HG03378 (cell line): ENCODE measurements at regions not wholly inside any gene's neighbourhood (a gene's known extent, or its start where the extent isn't known, plus 50 kb on each side); places are given as distances from the start of the nearest gene placed in this dataset.

Experiments
- ATAC-seq: cut with Tn5 transposase; IDR thresholded peaks from one replicate; pipeline ENCODE4 v1.9.1; 2021; ENCODE audit warnings: mild to moderate bottlenecking, moderate library complexity; ENCODE audit not compliant: unreplicated experiment

- ATAC-seq: no peak
These were observed 960.5 kb downstream of the PCDH17 start for GRCh38 chr13:58592052-58592451.

GRCh38 chr13:58592786-58593185, 961.2 kb downstream of the PCDH17 start:
- ATAC-seq: no peak

- no peak for ATAC-seq
These were observed 963.4 kb downstream of the PCDH17 start for GRCh38 chr13:58594747-58595600.

DNA sequence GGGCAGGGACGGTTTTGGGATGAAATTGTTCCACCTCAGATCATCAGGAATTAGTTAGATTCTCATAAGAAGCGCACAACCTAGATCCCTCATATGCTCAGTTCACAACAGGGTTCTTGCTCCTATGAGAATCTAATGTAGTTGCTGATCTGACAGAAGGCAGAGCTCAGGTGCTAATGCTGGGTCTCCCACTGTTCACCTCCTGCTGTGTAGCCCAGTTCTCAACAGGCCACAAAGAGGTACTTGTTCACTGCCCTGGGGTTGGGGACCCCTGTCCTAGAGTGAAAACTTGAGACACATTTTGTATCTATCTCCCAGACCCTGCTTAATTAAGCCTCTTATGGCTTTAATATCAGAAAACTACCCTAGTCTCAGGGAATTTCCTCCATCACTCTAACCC, 966.0 kb downstream of the PCDH17 start:
- ATAC-seq: no peak

DNA sequence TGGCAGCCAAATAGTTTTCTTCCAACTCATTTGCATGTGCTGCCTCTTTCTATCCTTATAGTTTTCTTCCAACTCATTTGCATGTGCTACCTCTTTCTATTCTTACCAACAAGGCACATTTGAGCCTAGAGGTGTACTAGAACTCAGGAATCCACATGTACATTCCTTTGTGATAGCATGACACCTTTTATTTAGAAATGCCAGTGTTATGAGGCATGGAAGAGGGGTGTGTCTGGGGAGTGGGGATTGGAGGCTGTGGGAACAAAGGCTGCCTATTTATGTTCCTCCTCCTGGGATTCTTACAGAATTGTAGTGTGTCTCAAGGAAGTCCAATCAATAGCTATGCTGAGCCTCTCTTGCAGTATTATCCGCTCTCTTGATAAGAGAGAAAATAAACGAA, 966.7 kb downstream of the PCDH17 start:
- ATAC-seq: no peak

- no peak for ATAC-seq
These were observed 979.6 kb downstream of the PCDH17 start for GRCh38 chr13:58611117-58611516.

GRCh38 chr13:58617880-58618665, 986.5 kb downstream of the PCDH17 start:
- no peak for ATAC-seq

- ATAC-seq: no peak
These were observed 988.0 kb downstream of the PCDH17 start for GRCh38 chr13:58619396-58620113.

GRCh38 chr13:58620176-58620575, 988.6 kb downstream of the PCDH17 start:
- ATAC-seq: no peak

DNA sequence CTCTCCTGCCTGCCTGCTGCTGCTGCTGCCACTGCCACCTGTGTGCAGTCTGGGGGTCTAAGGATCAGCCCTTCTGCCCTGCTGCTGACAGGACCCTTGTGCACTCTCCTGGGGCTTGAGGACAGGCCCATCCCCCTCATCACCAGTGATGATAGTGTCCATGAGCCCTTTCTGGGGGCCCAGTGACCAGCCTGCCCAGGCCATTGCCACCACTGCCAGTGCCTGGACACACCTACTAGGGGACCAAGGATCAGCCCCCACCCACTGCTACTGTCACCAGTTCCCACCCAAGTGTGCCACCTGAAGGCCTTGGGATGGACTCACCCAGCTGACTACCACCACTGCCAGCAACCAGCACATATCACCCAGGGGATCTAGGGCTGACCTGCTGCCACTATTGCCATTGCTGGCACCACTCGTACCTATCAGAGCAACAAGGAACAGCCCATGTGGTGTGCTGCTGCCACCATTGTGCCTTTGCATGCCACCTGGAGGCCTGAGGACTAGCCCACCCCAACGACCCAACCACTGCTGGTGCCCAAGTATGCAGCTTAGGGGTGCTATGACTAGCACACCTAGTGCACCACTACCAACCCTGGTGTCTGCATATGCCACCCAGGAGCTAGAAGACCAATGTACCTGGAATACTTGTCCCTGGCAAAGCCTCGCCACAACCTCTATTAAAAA, 994.3 kb downstream of the PCDH17 start:
- no peak for ATAC-seq

DNA sequence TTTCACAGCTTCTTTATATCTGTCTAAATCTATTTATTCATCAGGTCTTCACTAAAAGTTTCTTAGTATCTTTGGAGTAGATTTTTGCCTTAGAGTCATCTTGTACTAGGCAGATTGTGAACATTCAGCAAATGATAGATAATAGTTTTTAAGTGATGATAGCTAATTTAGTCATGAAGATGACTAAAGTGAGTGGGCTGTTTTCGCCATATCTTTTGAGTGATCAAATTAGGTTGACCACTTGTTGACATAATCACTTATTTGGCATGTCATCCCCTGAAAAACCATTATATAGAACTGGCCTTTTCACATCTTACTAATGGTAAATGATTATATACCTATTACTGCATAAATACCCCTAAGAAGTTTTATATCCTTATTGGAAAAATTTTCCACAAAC, 999.2 kb downstream of the PCDH17 start:
- ATAC-seq: no peak

DNA sequence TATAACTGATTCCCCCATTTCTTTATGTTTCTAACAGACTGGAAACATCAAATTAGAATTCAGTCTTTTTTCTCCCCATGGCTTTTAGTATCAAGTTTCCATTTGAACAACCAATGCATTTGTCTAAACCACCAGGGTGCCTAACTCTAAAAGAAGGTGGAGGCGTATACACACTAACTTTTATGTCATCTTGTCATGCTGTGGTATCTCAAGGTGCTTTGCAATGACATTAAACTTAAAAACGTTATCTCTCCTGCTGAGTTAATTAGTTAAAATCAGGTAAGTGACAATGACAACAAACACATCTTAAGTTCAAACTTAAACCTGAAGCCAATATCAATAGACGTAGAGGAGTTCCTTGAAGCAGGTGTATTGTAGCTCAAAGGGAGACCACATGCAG, 1001.7 kb downstream of the PCDH17 start:
- ATAC-seq: no peak

DNA sequence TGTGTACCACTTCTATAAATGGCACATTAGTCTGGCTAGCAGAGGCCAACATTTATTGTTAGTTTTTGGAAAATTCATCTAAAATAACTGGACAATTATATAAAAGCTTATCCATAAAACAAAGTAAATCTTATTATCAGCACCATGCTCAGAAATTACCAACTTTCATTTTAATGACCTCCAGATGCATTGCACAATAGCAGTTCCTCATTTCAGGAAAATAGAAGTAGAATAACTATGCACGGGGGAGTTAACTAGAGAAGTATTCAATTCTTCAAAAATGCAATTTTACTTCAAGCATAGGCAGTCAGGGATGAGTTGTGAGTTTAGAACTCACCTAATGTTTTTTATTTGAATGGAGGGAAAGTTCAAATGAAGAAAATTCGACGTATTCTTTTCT, 1023.5 kb downstream of the PCDH17 start:
- ATAC-seq: no peak

- ATAC-seq: no peak
These were observed 1029.3 kb downstream of the PCDH17 start for GRCh38 chr13:58660826-58661225.

DNA sequence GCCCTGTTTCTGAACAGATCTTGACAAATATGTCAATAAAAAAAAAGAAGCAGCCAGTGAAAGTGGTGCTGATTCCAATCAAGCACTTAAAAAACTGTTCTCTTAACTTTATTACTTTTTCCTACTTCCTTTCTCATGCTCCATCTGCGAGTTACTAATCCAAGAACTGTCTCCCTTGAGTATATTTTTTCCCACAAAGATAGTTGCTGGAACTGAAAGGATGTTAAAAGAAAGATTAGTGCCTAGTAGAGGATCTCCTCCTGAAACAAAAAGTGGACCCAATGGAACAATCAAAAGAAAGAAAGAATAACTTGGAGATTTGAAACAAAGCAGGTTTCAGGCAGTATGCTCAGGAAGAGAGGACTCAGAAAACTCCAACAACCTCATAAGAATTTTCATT, 1034.8 kb downstream of the PCDH17 start:
- ATAC-seq: no peak

GRCh38 chr13:58667096-58667495, 1035.6 kb downstream of the PCDH17 start:
- ATAC-seq: no peak

- no peak for ATAC-seq
These were observed 1048.6 kb downstream of the PCDH17 start for GRCh38 chr13:58680115-58680514.

DNA sequence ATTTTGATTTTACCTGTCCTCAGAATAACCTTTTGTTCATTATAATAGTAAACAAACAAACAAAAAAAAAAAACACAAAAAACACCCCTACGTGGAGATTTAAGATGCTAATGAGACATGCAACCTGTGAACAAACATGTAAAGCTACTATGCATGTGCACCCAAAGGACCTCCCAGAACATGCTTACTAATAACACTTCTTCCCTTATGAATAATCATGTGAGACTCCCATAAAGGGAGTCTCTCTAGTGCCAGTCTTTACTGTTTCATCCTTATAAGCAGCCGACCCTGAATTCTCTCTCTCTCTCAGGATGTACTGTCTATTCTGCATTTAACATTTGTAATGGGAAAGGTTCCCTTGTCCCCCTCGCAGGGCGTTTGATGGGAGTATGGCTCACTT, 1051.1 kb downstream of the PCDH17 start:
- no peak for ATAC-seq

- no peak for ATAC-seq
These were observed 1055.6 kb downstream of the PCDH17 start for GRCh38 chr13:58687148-58687547.

DNA sequence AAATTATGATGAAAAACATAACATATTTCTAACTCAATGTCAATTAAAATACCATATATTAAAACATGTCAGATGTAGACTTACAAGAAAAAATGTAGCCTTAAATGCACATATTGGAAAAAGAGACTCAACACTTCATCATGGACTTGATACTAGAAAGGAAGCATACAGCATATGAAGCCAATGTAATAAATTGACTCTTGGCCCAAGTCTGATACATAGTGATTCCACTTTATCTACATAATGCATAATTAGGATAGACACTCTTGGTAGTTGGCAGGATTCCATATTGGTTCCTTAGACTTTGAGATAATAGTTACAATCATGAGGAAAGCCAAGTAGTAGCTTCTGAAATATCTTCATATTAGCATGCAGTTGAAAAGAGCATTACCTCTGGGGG, 1067.0 kb downstream of the PCDH17 start:
- ATAC-seq: no peak

- no peak for ATAC-seq
These were observed 1073.4 kb downstream of the PCDH17 start for GRCh38 chr13:58704953-58705352.
